HG03045 (cell line): ENCODE measurements at regions not wholly inside any gene's neighbourhood (a gene's known extent, or its start where the extent isn't known, plus 50 kb on each side); places are given as distances from the start of the nearest gene placed in this dataset.
"Not testable (repeated sequence)": the region's sequence is repeated elsewhere in the genome, so short reads cannot be mapped to it uniquely, and the experiment has no call there.

ENCODE experiments used
- ATAC-seq: cut with Tn5 transposase; IDR thresholded peaks from one replicate; pipeline ENCODE4 v1.9.1; 2021; ENCODE audit warnings: mild to moderate bottlenecking, moderate library complexity; ENCODE audit not compliant: unreplicated experiment

DNA sequence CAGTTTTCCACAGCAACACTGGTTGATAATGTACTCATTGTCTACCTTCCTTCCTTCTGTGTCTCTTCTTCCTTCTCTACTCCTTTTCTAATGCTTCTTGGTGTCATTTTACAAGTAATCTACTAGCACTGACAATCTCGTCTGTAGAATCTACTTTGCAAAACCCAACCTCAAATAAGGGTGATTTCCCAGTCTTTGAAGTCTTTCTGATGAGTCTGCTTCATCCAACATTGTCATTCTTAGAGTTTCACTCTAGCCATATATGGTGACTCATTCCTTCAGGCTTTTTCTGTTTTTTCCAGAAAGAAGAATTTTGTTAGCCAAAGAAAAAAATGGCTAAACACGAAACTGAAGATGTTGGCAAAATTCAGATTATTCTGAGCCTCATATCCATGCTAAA is 288.7 kb downstream of the MBD2 start:
- no peak for ATAC-seq

DNA sequence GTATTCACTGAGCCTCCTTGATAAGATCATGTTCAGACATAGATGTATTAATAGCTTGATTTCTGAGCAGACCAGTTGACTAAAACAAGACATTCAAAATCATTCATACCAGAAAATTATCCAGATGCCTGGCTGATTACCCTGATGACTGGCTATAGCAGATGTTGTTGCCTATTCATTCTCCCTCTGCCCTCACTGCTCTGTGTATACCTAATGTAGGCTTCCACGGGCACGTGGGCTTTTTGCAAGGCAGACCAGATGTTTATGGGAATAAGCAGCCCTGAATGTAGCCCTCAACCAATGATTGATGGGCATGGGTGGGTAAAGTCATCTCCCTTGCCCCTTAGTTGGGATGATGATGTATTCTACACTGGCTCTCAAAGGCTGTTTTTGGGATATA is 289.1 kb downstream of the MBD2 start:
- no peak for ATAC-seq

DNA sequence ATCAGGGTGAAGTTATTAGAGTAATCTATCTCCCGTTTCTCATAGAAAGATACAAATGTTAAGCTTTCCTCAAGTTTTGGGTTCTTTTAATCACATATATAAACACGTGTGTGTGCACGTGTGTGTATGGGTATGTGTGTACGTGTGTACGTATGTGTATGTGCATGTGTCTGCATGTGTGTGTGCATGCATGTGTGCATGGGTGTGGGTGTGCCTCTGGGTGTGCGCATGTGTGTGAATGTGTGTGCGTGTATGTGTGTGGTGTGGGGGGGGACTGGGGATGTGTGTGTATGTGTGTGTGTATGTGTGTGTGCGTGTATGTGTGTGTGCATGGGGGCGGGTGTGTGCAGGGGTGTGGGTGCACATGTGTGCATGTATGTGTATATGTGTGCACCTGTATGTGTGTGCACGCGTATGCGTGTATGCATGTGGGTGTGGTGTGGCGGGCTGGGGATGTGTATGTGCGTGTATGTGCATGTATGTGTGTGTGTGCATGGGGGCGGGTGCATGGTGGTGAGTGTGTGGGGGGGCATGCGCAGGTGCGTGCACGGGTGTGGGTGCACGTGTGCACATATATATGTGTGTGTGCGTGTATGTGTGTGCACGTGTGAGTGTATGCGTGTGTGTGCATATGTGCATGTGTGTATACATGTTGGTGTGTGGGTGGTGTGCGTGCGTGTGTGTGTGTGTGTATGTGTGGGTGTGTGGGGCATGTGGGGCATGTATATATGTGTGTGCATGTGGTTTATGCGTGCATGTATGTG is 304.0 kb downstream of the MBD2 start:
- ATAC-seq, result no peak

DNA sequence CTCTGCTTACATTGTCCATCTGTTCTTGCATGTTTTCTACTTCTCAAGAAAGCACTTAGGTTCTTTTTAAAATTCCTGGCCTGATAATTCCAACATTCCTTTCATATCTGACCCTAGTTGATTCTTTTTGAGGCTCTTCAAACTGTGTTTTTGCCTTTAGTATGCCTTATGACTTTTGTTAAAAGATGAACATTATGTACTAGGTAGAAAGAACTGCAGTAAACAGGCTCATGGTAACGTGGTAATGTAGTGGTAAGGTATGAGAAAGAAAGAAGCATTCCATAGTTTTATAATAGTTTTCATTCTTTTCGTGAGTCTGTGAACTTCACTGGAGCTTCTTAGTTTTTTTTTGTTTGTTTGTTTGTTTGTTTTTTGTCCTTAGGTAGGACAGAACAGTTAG is 306.4 kb downstream of the MBD2 start:
- no peak for ATAC-seq

DNA sequence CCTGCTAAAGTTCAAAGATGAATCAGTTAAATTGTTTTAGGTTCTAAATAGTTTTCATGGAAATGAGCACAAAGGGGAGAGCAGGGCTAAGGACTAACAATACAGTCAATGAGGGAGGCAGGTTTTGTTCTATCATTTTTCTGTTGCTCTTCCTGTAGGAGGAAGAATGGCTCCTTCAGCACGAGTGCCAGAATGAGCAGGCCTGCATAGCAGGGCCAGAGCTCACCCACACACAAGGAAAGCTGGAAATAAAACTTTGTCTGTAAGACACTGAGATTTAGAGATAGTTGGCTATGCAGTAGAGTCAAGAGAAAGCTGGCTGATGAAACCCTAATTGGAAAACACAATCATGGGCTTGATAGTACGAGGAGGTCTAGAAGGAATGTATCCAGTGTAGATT is 313.3 kb downstream of the MBD2 start:
- no peak for ATAC-seq

DNA sequence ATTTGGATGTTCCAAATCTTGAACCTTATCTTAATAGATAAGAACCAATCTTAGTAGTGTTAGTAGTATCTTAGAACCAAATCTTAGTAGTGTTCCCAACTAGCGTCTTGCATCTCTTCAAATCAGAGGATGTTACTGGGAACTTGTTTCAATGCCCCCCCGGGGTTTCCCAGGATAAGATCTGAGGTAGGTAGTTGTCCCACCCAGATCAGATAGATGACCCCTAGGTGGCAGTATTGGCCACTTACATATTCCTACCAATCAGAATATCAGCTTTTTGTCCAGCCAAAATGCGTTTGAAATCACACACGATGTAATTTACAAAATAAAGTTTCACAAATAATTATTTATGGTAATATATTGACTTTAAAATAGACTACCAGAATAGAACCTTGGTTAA is 314.8 kb downstream of the MBD2 start:
- ATAC-seq, result no peak

DNA sequence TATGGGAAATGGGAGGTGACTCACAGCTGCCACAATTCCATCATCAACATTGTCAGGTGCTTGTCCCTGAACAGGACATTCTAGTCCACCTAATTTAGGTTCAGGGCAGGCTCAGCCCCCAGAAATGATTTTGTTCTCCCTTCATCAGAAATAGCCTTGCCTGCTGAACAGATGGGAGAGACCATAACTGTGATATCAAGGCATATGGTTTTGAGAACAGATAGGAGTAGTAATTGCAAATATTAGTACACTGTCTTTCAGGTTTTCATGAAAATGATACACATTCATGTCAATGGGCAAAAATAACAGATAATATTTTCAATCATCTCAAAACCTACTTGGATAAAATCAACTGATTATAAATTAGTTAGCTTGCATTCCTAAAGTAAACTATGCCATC is 316.5 kb downstream of the MBD2 start:
- ATAC-seq, result no peak

DNA sequence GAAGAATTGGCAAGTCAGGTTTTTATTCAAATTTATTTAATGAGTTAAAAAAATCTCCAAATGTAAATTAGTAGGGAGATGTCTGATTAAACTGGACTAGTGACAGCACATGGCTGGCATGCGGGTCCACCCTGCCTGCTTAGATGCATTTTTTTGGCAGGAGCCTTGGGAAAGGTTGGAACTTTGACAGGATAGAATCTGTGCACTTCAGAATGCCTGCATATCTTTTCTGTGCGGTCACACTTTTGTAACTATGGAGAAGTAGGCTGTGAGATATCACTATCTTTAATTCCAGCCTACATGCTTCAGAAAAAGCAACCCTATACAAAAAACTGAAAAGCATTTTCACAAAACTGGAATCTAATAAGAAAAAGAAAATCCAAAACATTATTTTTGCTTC is 317.8 kb downstream of the MBD2 start:
- ATAC-seq, result no peak

DNA sequence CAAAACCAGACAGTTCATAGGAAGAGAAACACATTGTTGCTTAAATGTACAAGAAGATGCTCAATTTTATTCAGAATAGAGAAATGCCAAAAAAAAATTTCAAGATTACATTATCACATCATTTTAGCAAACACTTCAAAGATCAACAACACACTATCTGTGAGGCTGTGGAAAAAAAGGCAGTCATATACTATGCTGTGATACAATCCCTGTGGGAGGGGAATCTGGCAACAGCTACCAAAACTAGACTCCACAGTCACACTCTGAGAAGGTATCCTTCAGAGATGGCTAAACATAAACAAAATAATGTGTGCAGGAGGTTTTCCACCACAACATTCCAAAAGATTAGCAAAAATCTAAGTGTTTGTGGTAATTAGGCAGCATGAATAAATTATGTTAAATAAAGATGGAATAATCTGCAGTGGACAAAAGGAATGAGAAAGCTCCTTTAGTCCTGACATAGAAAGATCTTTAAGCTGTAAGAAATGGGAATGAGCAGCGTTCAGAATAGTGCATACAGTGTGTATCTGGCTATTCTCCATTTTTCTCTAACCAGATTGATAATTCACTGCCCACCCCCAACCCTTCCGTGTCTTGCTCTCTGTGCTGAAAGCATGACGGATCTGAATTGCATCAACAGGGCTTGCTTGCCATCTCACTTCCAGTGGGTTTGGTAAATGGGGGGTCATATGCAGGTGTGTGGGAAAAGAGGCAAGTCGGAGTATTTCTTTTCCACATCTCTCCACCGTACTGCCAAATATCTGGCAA is 329.6 kb downstream of the MBD2 start:
- ATAC-seq, result no peak

DNA sequence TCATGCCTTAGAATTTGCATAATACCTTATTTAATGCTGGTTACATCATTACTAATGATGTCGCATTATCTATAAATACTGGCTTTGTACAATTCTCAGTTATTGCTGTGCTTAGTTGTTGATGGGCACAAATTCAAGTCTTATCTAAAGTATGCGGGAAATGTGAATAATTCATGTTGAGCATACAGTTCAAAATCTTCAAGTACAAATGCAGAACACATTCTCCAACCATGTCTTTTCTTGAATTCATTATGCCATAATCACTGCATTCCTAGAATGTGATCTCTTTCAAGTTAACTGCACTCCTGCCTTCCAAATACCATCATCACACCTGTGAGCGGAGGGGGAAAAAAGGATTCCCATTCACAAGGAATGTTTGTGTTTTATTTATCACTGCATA is 337.0 kb downstream of the MBD2 start:
- ATAC-seq, result no peak

DNA sequence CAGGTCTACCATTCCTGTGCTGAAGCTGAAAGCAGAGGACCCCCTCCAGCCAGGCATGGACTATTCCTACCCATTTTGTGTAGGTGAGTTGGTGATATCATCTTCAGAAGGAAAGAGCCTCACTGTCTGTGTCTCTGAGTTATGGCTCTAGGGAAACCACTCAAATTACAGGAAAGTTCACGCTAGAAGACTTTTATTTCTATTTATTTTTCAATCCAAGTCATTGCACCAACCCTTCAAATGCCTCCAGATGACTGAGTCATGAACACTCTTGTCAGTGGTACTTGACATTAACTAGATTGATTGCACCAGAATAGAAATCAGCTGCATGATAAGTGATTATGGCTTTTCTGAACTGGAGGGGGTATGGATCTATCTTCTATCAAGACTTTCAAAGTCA is 338.4 kb downstream of the MBD2 start:
- ATAC-seq, result no peak

DNA sequence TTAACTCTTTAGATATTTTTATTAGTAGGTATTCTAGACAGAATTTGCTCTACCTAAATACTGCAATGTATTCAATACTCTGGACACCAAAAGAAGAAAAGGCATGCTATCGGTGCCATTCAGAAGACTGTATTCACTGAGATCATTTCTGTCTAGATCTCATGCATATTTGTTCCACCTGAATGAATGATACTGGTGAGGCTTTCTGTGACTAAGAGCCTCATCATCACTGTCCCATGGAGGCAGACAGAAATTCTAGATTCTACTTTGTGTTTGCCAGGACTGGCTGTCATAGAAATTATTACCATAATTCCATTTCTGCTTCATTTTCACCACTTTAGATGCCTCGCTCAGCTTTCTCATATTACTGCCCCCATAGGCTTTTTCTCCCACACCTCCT is 340.7 kb downstream of the MBD2 start:
- ATAC-seq, result no peak

DNA sequence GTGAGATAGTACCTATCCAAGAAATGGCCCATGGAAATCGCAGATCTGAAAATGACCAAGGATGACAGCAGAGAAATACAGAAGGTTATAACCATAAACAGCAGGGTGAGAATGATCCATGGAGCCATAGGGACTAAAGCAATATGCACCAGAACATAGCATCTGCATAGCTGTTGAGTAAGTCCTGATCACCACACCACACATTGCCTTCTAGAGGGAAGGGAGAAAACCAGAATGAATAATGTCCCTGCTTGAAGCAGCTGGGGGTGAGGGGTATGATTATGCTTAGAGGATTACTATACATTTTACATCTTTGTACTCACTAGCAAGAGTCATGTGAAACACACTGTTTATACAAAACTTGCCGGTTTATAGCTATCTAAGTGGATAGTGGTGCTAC is 350.4 kb downstream of the MBD2 start:
- no peak for ATAC-seq

DNA sequence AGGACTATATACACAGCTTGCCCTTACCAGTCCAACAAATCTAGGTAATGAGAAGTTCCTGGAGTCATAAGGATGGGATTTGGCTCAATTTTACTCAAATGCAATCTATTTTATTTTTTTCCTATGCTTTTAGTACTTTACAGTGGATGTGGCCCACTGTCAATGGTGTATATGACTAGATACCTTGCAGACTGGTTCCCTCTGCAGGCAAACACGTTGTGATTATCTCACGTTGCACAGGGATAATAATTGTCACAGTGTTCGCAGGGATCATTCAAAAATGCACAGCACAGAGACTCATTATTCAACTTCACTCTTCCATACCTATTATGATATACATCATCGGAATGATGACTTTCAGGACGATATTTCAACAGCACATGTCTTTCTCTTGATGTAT is 359.7 kb downstream of the MBD2 start:
- no peak for ATAC-seq

DNA sequence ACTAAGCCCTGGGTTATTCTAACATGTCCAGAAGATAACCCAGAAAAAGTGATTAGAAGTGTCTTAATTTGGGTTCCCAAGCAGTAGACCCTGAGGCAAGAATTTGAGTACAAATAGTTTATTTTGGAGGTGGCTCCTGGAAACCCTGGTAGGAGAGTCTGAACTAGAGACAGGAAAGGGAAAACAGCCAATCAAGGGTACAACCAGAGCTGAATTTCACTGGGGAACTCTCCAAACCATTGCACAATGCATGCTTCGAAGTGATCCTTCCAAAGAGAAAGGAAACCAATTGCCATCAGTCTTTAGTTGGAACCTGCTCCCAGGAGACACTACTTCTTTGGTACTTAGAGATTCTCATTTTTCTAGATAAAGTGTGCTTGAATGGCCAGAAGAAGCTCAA is 361.5 kb downstream of the MBD2 start:
- ATAC-seq, result no peak

DNA sequence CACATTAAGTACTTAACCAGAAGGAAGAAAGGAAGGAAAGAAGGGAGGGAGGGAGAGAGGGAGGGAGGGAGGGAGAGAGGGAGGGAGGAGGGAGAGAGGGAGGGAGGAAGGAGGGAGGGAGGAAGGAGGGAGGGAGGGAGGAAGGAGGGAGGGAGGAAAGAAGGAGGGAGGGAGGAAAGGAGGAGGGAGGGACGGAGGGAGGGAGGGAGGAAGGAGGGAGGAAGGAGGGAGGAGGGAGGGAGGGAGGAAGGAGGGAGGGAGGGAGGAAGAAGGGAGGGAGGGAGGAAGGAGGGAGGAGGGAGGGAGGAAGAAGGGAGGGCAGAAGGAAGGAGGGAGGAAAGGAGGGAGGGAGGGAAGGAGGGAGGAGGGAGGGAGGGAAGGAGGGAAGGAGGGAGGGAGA is 363.3 kb downstream of the MBD2 start:
- ATAC-seq, result no peak

DNA sequence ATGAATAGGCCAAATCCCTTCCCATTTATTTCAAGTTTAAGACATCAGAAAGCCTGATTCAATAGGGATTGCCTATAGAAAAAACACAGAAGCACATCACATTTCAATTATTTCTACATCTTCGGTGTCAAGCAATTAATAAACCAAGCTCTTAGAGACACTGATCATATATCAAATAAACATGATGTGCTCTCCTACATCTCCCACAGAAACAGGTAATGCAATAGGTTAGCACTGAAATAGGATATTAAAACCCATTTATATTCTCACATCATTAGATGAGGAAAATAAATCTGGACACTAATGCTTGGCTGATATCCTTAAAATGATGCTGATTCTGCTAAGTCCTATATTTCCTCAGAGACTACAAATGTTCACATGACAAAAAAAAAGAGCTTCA is 364.7 kb downstream of the MBD2 start:
- ATAC-seq, result no peak

DNA sequence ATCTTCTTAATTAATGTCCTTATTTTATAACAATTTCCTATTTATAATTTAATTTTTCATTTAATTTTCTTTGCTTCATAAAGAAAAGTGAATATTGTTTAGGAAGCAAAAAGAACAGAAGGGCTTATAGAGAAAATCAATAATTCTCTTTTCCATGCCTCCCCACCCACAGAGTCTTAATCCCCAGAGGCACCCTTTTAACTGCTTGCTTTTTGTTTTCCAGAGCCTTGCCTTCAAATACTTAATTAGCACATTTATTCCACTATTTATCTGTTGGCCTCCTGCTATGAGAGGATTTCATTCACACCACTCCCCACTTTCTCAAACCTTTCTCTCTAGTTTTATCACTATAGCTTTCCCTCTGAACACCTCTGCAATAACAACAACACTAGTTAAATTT is 373.6 kb downstream of the MBD2 start:
- ATAC-seq, result no peak

DNA sequence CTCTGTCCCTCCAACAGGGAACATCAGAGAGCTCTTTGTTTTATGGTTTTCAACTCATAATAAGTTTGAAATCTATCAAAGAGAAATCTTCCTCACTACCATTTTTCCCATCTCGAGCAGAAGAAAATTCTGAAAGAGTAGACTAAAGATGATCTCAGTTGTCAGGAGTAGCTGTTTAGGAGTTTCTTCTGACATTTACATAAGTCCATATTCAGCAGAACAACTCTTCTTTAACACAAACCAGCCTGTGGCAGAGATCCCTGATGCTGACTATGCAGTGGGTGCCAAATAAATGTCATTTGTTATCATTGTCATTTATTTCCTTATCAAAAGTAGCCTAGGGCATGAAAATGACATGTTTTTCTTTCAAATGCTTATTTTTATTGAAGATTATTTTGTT is 380.7 kb downstream of the MBD2 start:
- ATAC-seq, result no peak

DNA sequence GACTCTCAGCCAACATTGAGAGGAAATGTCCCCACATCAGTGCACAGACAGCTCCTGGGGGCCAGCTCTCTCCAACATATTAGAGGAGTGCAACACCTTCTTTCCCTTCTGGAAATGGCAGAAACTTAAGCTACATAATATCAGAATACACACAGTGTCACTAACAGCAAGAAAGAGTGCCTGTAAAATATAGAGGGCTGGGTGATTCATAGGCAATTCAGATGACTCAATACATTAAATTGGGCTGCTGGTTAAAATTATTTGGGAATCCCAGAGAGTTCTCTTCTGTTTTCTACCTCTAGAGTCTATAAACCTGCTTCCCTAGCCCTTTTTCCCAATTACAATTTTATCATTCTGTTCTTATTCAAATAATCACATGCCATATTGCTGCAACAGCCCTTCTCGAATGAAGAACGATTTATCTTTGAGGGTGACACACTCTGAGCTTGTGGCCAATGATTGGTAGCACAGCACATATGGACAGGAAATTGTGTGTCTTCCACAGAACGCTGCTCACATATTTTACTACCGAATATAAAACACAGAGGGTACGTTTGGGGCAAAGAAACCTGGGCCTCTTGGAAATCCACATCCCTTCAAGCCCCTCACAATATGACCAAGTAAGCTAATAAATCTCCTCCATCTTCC is 381.2 kb downstream of the MBD2 start:
- ATAC-seq, result no peak

DNA sequence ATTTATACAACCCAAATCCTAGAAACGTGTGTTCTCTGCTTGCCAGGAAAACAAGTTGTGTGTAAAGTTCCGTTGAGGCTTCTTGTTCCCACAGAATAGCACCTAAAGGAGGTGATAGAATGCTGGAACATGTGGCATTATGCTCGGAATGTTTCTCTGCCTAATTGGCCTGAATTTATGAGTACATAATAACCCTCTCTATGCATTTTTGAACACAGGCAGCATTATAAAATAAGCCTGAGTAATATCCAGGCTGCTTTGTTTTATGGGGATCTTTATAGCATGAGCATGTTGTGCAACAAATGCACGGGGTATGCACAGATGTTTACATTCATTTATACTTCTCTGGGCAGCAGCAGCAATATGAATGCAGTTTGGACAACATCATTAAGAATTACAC is 385.7 kb downstream of the MBD2 start:
- ATAC-seq, result no peak

DNA sequence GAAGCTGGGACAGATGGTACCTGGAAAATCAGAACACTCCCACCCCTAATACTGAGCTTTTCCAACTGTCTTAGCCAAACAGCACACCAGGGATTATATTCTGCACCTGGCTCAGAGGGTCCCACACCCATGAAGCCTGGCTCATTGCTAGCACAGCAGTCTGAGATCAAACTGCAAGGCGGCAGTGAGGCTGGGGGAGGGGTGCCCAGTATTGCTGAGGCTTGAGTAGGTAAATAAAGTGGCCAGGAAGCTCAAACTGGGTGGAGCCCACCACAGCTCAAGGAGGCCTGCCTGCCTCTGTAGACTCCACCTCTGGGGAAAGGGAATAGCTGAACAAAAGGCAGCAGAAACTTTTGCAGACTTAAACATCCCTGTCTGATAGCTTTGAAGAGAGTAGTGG is 403.3 kb downstream of the MBD2 start:
- not testable (repeated sequence) for ATAC-seq
